ENCODE measurements at regions not wholly inside any gene's neighbourhood (a gene's known extent, or its start where the extent isn't known, plus 50 kb on each side); places are given as distances from the start of the nearest gene placed in this dataset.

DNA sequence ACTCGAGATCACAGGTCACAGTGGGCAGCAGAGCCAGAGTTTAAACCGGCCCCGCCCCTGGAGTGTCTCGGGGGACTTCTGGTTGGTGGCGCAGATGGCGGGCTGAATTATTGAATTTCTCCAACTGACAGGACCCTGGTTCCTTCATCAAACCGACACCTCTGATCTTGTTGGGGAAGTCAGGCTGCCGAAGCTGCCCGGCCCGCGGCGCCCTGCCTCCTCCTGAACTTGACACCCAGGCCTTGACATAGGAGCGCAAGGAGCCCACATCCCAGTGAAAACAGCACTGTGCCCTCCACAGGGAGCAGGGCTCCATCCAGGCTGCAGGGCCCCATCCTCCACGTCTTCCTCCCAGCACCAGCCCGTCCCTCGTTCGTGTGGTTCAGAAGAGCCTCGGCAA is 105.2 kb downstream of the OLFM1 start:
- TF ChIP-seq CTCF (IDR thresholded peaks at IDR 0.05) (no peak), EZH2 (IDR thresholded peaks at IDR 0.05; ENCODE audit: borderline replicate concordance, insufficient read depth, low read depth, low read length, poor library complexity, severe bottlenecking) (no peak)
